K562 (cell line): ENCODE measurements at regions not wholly inside any gene's neighbourhood (a gene's known extent, or its start where the extent isn't known, plus 50 kb on each side); places are given as distances from the start of the nearest gene placed in this dataset.

Source experiments
- POLR2A ChIP-seq: fragments of 450-650 bp; conservative IDR thresholded peaks from 2 replicates; pipeline ENCODE4 v1.6.1; 2016
- POLR2AphosphoS2 ChIP-seq: IDR thresholded peaks from 2 replicates; pipeline ENCODE4 v1.6.1; 2012; ENCODE audit warnings: low read length, improper control_type of control experiment
- POLR2AphosphoS5 ChIP-seq: IDR thresholded peaks from 2 replicates; pipeline ENCODE4 v1.6.1; 2011; ENCODE audit warnings: mild to moderate bottlenecking, low read depth, low read length, moderate library complexity; ENCODE audit not compliant: control insufficient read depth, insufficient read depth
- RAD21 ChIP-seq, 2 experiments: fragments of 250-450 bp in 1 of 2; fragments of 450-650 bp in 1 of 2; sonication (Bioruptor Pico) in 1 of 2; formaldehyde crosslinking in 1 of 2; IDR thresholded peaks in 1 of 2; conservative IDR thresholded peaks in 1 of 2; 2 replicates each; pipeline versions ENCODE4 v1.4.0 to v1.8.0; 2020 to 2022; ENCODE audit warnings: mild to moderate bottlenecking in 2 of 2, moderate library complexity in 1 of 2
- SOX6 ChIP-seq: fragments of 450-650 bp; IDR thresholded peaks from 2 replicates; pipeline ENCODE4 v1.6.1; 2014; ENCODE audit warnings: mild to moderate bottlenecking
- TOE1 ChIP-seq, 2 experiments: fragments of 450-650 bp in 1 of 2; sonication (generic) in 1 of 2; formaldehyde crosslinking in 1 of 2; IDR thresholded peaks; 2 replicates each; pipeline versions ENCODE4 v1.7.1 to v1.8.0; 2016 to 2022; ENCODE audit warnings: borderline replicate concordance in 2 of 2, mild to moderate bottlenecking in 2 of 2, antibody characterized with exemption in 1 of 2, inconsistent platforms in 1 of 2, low read depth in 1 of 2, missing genetic modification reagents in 1 of 2, moderate library complexity in 1 of 2
- TF ChIP-seq, protein P1 (sequence below): sonication (generic); formaldehyde crosslinking; IDR thresholded peaks from 2 replicates; pipeline ENCODE4 v1.9.0; 2022; ENCODE audit warnings: mild to moderate bottlenecking, missing genetic modification reagents

DNA sequence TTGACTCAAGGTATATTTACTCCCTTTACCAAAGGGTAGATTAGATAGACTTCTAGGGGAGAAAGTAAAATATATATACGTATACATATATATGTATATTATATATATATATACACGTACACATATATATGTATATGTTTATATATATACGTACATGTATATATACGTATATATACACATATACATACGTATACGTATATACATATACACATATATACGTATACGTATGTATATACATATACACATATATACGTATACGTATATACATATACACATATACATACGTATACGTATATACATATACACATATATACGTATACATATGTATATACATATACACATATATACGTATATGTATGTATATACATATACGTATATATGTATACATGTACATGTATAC is 430.5 kb upstream of the ANO3 start:
- no peak for TF ChIP-seq RAD21 (CRISPR knock-in tag; conservative IDR thresholded peaks at IDR 0.05 in 1 of 2, IDR thresholded peaks at IDR 0.05 in 1 of 2)
- no peak for TF ChIP-seq TOE1 (IDR thresholded peaks at IDR 0.05; ENCODE audit: borderline replicate concordance)
- no peak for TF ChIP-seq TOE1 (CRISPR knock-in tag; IDR thresholded peaks at IDR 0.05; ENCODE audit: borderline replicate concordance, low read depth)
- TF ChIP-seq SOX6, result no peak
- no peak for TF ChIP-seq POLR2AphosphoS5
- no peak for TF ChIP-seq POLR2A
- TF ChIP-seq POLR2AphosphoS2, result no peak
- TF ChIP-seq, protein P1, sequence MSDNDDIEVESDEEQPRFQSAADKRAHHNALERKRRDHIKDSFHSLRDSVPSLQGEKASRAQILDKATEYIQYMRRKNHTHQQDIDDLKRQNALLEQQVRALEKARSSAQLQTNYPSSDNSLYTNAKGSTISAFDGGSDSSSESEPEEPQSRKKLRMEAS (CRISPR knock-in tag), result no peak
